Panc1 (cell line): ENCODE measurements at regions not wholly inside any gene's neighbourhood (a gene's known extent, or its start where the extent isn't known, plus 50 kb on each side); places are given as distances from the start of the nearest gene placed in this dataset.
"Not testable (repeated sequence)": the region's sequence is repeated elsewhere in the genome, so short reads cannot be mapped to it uniquely, and the experiment has no call there.

Experiments used
- ATAC-seq: fragments of 200-7000 bp; cut with Tn5 transposase; 2 replicates; pipeline ENCODE4 v1.9.1; 2020; ENCODE audit warnings: mild to moderate bottlenecking, moderate library complexity
- BruUV-seq: library from RNA; stranded (reverse); fragments of 400-500 nt; replicated peaks from 2 replicates; lab custom pipeline; 2021; lab: Mats Ljungman, UMichigan
- CTCF ChIA-PET: fragments of 300-600 bp; sonication (Branson Sonifier 250); formaldehyde crosslinking; loops from one replicate; lab custom pipeline; 2022; ENCODE audit warnings: antibody characterized with exemption; lab: Charles Lee
- POLR2A ChIA-PET: fragments of 300-600 bp; sonication (Branson Sonifier 250); formaldehyde crosslinking; loops from one replicate; lab custom pipeline; 2022; ENCODE audit warnings: antibody characterized with exemption; lab: Charles Lee
- DNase-seq: peaks from one replicate; pipeline ENCODE4 v3.0.0-alpha.2; 2010; ENCODE audit warnings: low read depth, low spot score
- H3K27ac ChIP-seq: 2 replicates; pipeline ENCODE4 v1.5.1; 2011; ENCODE audit warnings: mild to moderate bottlenecking, low read length, inconsistent platforms
- H3K27me3 ChIP-seq: fragments of 200-500 bp; sonication (Bioruptor generic); 2 replicates; pipeline ENCODE4 v1.6.0; 2014; ENCODE audit warnings: low read length, inconsistent platforms; ENCODE audit not compliant: control insufficient read depth, insufficient read depth
- H3K36me3 ChIP-seq: fragments of 200-500 bp; sonication (Bioruptor generic); 2 replicates; pipeline ENCODE4 v1.5.1; 2014; ENCODE audit warnings: inconsistent platforms, mild to moderate bottlenecking, low read length, moderate library complexity; ENCODE audit not compliant: control insufficient read depth, insufficient read depth
- H3K4me1 ChIP-seq: 2 replicates; pipeline ENCODE4 v1.5.1; 2011; ENCODE audit warnings: inconsistent platforms, mild to moderate bottlenecking, low read length, moderate library complexity; ENCODE audit not compliant: control insufficient read depth, insufficient read depth
- H3K4me3 ChIP-seq, 2 experiments: 2 replicates each; pipeline ENCODE4 v1.5.1; 2011 to 2012; ENCODE audit warnings: low read depth in 2 of 2, low read length in 2 of 2, mild to moderate bottlenecking in 2 of 2, inconsistent platforms in 1 of 2, moderate library complexity in 1 of 2
- H3K9me3 ChIP-seq: fragments of 200-500 bp; sonication (Bioruptor generic); 2 replicates; pipeline ENCODE4 v1.5.1; 2014; ENCODE audit warnings: low read depth, mild to moderate bottlenecking, inconsistent platforms, low read length, moderate library complexity; ENCODE audit not compliant: control insufficient read depth, insufficient read depth
- POLR2AphosphoS5 ChIP-seq: IDR thresholded peaks from 2 replicates; pipeline ENCODE4 v1.6.1; 2012; ENCODE audit warnings: mild to moderate bottlenecking, low read depth, low read length, moderate library complexity
- SIN3A ChIP-seq: IDR thresholded peaks from 2 replicates; pipeline ENCODE4 v1.6.1; 2012; ENCODE audit warnings: low read depth, mild to moderate bottlenecking, low read length, moderate library complexity, borderline replicate concordance; ENCODE audit not compliant: insufficient read depth
- TCF7L2 ChIP-seq: IDR thresholded peaks from 2 replicates; pipeline ENCODE4 v1.6.1; 2011; ENCODE audit warnings: mild to moderate bottlenecking, low read depth, low read length, inconsistent platforms
- in situ Hi-C: cut with HindIII; loops from 2 replicates; pipeline ENCODE4 v1.10.0; 2016; ENCODE audit warnings: low sequenced_read_pairs, low pct_unique_long_range_greater_than_20kb
- intact Hi-C: fragments of 100-400 bp; cut with micrococcal nuclease; formaldehyde crosslinking; loops from one replicate; pipeline ENCODE4 v1.10.0; 2022; ENCODE audit not compliant: unreplicated experiment
- TF ChIP-seq, protein P1 (sequence below): fragments of 450-650 bp; IDR thresholded peaks from 2 replicates; pipeline ENCODE4 v1.5.1; 2017; ENCODE audit warnings: mild to moderate bottlenecking
- TF ChIP-seq, protein P2 (sequence below), 2 experiments: IDR thresholded peaks; 2 replicates each; pipeline ENCODE4 v1.6.1; 2011 to 2012; ENCODE audit warnings: low read depth in 2 of 2, control low read depth in 1 of 2, low read length in 1 of 2, mild to moderate bottlenecking in 1 of 2, moderate library complexity in 1 of 2; ENCODE audit not compliant: insufficient read depth in 1 of 2

DNA sequence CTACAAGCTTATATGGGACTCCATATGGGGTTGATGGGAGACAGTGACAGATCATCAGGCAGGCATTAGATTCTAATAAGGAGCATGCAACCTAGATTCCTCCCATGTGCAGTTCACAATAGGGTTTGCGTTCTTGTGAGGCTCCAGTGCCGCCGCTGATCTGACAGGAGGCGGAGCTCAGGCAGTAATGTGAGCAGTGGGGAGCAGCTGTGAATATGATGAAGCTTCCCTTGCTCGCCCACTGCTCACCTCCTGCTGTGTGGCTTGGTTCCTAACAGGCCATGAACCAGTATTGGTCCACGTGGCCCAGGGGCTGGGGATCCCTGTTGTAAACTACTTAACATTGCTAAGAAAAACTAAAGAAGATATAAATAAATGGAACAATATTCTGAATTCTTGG is 378.4 kb downstream of the KCNRG start:
- DNase-seq (no peak), ATAC-seq (no peak)
- no peak overlapping the region for H3K4me3 ChIP-seq
- in situ Hi-C loops, result no loop called here
- CTCF ChIA-PET, result no interaction called here
- H3K27me3 ChIP-seq, result no peaks in the 10 kb centered on the region
- H3K9me3 ChIP-seq, result no peaks in the 10 kb centered on the region
- H3K4me1 ChIP-seq, result no peaks in the 10 kb centered on the region
- BruUV-seq, result no TSS peak
- H3K27ac ChIP-seq, result no peak overlapping the region
- no peaks in the 10 kb centered on the region for H3K36me3 ChIP-seq
- TF ChIP-seq, protein P1, sequence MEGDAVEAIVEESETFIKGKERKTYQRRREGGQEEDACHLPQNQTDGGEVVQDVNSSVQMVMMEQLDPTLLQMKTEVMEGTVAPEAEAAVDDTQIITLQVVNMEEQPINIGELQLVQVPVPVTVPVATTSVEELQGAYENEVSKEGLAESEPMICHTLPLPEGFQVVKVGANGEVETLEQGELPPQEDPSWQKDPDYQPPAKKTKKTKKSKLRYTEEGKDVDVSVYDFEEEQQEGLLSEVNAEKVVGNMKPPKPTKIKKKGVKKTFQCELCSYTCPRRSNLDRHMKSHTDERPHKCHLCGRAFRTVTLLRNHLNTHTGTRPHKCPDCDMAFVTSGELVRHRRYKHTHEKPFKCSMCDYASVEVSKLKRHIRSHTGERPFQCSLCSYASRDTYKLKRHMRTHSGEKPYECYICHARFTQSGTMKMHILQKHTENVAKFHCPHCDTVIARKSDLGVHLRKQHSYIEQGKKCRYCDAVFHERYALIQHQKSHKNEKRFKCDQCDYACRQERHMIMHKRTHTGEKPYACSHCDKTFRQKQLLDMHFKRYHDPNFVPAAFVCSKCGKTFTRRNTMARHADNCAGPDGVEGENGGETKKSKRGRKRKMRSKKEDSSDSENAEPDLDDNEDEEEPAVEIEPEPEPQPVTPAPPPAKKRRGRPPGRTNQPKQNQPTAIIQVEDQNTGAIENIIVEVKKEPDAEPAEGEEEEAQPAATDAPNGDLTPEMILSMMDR, result no peak
- no peak for TF ChIP-seq SIN3A
- TF ChIP-seq, protein P2, sequence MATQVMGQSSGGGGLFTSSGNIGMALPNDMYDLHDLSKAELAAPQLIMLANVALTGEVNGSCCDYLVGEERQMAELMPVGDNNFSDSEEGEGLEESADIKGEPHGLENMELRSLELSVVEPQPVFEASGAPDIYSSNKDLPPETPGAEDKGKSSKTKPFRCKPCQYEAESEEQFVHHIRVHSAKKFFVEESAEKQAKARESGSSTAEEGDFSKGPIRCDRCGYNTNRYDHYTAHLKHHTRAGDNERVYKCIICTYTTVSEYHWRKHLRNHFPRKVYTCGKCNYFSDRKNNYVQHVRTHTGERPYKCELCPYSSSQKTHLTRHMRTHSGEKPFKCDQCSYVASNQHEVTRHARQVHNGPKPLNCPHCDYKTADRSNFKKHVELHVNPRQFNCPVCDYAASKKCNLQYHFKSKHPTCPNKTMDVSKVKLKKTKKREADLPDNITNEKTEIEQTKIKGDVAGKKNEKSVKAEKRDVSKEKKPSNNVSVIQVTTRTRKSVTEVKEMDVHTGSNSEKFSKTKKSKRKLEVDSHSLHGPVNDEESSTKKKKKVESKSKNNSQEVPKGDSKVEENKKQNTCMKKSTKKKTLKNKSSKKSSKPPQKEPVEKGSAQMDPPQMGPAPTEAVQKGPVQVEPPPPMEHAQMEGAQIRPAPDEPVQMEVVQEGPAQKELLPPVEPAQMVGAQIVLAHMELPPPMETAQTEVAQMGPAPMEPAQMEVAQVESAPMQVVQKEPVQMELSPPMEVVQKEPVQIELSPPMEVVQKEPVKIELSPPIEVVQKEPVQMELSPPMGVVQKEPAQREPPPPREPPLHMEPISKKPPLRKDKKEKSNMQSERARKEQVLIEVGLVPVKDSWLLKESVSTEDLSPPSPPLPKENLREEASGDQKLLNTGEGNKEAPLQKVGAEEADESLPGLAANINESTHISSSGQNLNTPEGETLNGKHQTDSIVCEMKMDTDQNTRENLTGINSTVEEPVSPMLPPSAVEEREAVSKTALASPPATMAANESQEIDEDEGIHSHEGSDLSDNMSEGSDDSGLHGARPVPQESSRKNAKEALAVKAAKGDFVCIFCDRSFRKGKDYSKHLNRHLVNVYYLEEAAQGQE (IDR thresholded peaks at IDR 0.05; ENCODE audit: insufficient read depth in 1 of 2, low read depth in 2 of 2, low read length in 1 of 2), result no peak
- no peak for TF ChIP-seq POLR2AphosphoS5
- TF ChIP-seq TCF7L2, result no peak
- POLR2A ChIA-PET, result no interaction called here
- intact Hi-C loops, result no loop called here

DNA sequence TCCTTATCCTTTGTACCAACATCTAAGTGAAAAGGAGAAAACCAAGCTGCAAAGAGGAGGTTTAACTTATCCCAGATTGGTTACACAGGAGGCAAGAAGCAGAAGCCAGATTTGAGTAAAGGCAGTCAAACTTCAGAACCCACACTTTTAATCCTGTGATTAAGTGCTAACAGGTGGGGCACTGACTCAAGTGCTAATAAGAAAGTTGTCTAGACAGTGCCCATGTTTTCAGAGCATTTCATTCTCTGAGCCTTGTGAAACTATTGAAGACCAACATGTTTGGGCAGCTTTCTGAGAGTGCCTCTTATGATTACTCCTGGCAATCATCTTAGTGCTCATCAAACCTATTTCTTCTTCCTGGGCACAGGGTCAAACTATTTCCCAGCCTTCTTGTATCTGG is 380.8 kb downstream of the KCNRG start:
- Histone ChIP-seq H3K27me3 (no peaks in the 10 kb centered on the region), H3K27ac (no peak overlapping the region), H3K9me3 (no peaks in the 10 kb centered on the region), H3K4me3 (no peak overlapping the region), H3K4me1 (no peaks in the 10 kb centered on the region), H3K36me3 (no peaks in the 10 kb centered on the region)
- DNase-seq, result no peak
- intact Hi-C loops (no loop called here), in situ Hi-C loops (no loop called here)
- ChIA-PET CTCF (no interaction called here), POLR2A (no interaction called here)
- BruUV-seq, result no TSS peak
- TF ChIP-seq, protein P1, result no peak
- TF ChIP-seq, protein P2 (IDR thresholded peaks at IDR 0.05; ENCODE audit: insufficient read depth in 1 of 2, low read depth in 2 of 2, low read length in 1 of 2), result no peak
- TF ChIP-seq TCF7L2 (no peak), SIN3A (no peak), POLR2AphosphoS5 (no peak)
- ATAC-seq, result no peak

DNA sequence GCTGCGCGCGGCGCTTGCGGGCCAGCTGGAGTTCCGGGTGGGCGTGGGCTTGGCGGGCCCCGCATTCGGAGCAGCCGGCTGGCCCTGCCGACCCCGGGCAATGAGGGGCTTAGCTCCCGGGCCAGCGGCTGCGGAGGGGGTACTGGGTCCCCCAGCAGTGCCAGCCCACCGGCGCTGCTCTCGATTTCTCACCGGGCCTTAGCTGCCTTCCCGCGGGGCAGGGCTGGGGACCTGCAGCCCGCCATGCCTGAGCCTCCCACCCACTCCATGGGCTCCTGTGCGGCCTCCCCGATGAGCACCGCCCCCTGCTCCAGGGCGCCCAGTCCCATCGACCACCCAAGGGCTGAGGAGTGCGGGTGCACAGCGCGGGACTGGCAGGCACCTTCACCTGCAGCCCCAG is 381.4 kb downstream of the KCNRG start:
- H3K27ac ChIP-seq, intact Hi-C loops, H3K9me3 ChIP-seq, in situ Hi-C loops, POLR2A ChIA-PET, H3K27me3 ChIP-seq, H3K36me3 ChIP-seq, ATAC-seq, CTCF ChIA-PET, DNase-seq, BruUV-seq, H3K4me1 ChIP-seq, H3K4me3 ChIP-seq: not testable (repeated sequence)
